Stomach (tissue), 4 donors: ENCODE measurements at regions not wholly inside any gene's neighbourhood (a gene's known extent, or its start where the extent isn't known, plus 50 kb on each side); places are given as distances from the start of the nearest gene placed in this dataset.

Source experiments
- CTCF ChIP-seq, 7 experiments: fragments of 450-650 bp in 4 of 7; fragments of 200-600 bp in 3 of 7; sonication (generic) in 3 of 7; IDR thresholded peaks; one replicate each; pipeline ENCODE4 v1.5.1; 2016 to 2019; ENCODE audit warnings: antibody characterized with exemption in 7 of 7, control low read depth in 2 of 7, mild to moderate bottlenecking in 1 of 7
- EP300 ChIP-seq: sonication (generic); formaldehyde crosslinking; IDR thresholded peaks from one replicate; pipeline ENCODE4 v1.6.1; 2017; ENCODE audit warnings: antibody characterized with exemption
- POLR2A ChIP-seq, 4 donors: fragments of 450-650 bp; IDR thresholded peaks; one replicate each; pipeline ENCODE4 v1.6.1; 2016; ENCODE audit warnings: antibody characterized with exemption in 4 of 4, control low read depth in 2 of 4, mild to moderate bottlenecking in 1 of 4, moderate library complexity in 1 of 4
- POLR2AphosphoS5 ChIP-seq, 3 donors: sonication (generic); formaldehyde crosslinking; IDR thresholded peaks; one replicate each; pipeline ENCODE4 v1.6.1; 2016; ENCODE audit warnings: antibody characterized with exemption in 3 of 3

- no peak for TF ChIP-seq CTCF (IDR thresholded peaks at IDR 0.05)
- no peak for TF ChIP-seq POLR2AphosphoS5 (IDR thresholded peaks at IDR 0.05)
- no peak for TF ChIP-seq EP300
- no peak for TF ChIP-seq POLR2A (IDR thresholded peaks at IDR 0.05)
Measured at GRCh38 chr6:9100869-9101580, 665.7 kb upstream of the SLC35B3 start.
